HS-27A (cell line): ENCODE measurements at regions not wholly inside any gene's neighbourhood (a gene's known extent, or its start where the extent isn't known, plus 50 kb on each side); places are given as distances from the start of the nearest gene placed in this dataset.
"Not testable (repeated sequence)": the region's sequence is repeated elsewhere in the genome, so short reads cannot be mapped to it uniquely, and the experiment has no call there.

Experiments
- DNase-seq: peaks from one replicate; pipeline ENCODE4 v3.0.0-alpha.2; 2012; ENCODE audit warnings: low read depth, missing footprints

- DNase-seq: no peak
Observed at GRCh38 chr13:75178436-75178835, 303.5 kb downstream of the TBC1D4 start.

GRCh38 chr13:75175575-75175974 lies 306.4 kb downstream of the TBC1D4 start:
- DNase-seq: no peak

GRCh38 chr13:75175097-75175496 lies 306.9 kb downstream of the TBC1D4 start:
- not testable (repeated sequence) for DNase-seq

GRCh38 chr13:75174481-75174880 lies 307.5 kb downstream of the TBC1D4 start:
- DNase-seq: no peak

GRCh38 chr13:75173457-75174356 lies 308.3 kb downstream of the TBC1D4 start:
- no peak for DNase-seq

GRCh38 chr13:75170311-75170710 lies 311.7 kb downstream of the TBC1D4 start:
- DNase-seq: no peak

GRCh38 chr13:75165543-75166230 lies 316.3 kb downstream of the TBC1D4 start:
- DNase-seq: no peak

GRCh38 chr13:75161804-75162203 lies 320.2 kb downstream of the TBC1D4 start:
- DNase-seq: no peak

GRCh38 chr13:75160984-75161383 lies 321.0 kb downstream of the TBC1D4 start:
- DNase-seq: no peak

GRCh38 chr13:75154331-75154730 lies 327.6 kb downstream of the TBC1D4 start:
- DNase-seq: no peak

GRCh38 chr13:75153834-75154233 lies 328.1 kb downstream of the TBC1D4 start:
- no peak for DNase-seq

GRCh38 chr13:75153386-75153785 lies 328.6 kb downstream of the TBC1D4 start:
- no peak for DNase-seq

- DNase-seq: no peak
Observed at GRCh38 chr13:75151081-75151643, 330.8 kb downstream of the TBC1D4 start.

GRCh38 chr13:75149776-75150175 lies 332.2 kb downstream of the TBC1D4 start:
- DNase-seq: no peak

GRCh38 chr13:75147946-75148345 lies 334.0 kb downstream of the TBC1D4 start:
- no peak for DNase-seq

GRCh38 chr13:75146436-75146835 lies 335.5 kb downstream of the TBC1D4 start:
- no peak for DNase-seq

- DNase-seq: no peak
Observed at GRCh38 chr13:75145927-75146326, 336.0 kb downstream of the TBC1D4 start.

GRCh38 chr13:75139291-75139690 lies 342.7 kb downstream of the TBC1D4 start:
- DNase-seq: no peak

GRCh38 chr13:75137911-75138571 lies 343.9 kb downstream of the TBC1D4 start:
- no peak for DNase-seq

GRCh38 chr13:75136151-75136550 lies 345.8 kb downstream of the TBC1D4 start:
- no peak for DNase-seq

GRCh38 chr13:75135325-75135825 lies 346.6 kb downstream of the TBC1D4 start:
- peak; percentile 87 for DNase-seq
